AML-193 (cell line): ENCODE measurements at regions not wholly inside any gene's neighbourhood (a gene's known extent, or its start where the extent isn't known, plus 50 kb on each side); places are given as distances from the start of the nearest gene placed in this dataset.
A peak's percentile ranks its signal among the peaks of the same experiment; 100 is the strongest.

ENCODE experiments used
- DNase-seq, 2 experiments: peaks; one replicate each; lab custom pipeline; 2025; lab: John Stamatoyannopoulos, UW

DNA sequence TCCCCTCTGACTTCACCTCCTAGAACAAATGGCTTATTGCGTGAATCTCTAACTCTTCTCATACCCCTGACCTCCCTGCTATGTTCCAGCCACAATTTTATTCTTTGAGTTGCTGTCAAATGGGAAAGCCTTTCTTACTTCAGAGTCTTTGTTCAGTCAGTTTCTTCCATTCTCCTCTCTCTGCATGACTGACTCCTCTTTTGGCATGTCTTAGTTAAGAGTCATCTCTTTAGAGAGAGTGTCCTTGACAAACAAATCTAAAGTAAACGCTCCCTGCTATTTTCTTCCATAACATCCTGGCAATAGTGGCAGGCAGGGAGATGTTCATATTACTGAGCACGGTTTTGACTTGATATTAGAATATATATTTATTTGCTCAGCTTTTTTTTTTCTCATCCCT, 170.7 kb upstream of the ERBB4 start:
- DNase-seq = no peak

DNA sequence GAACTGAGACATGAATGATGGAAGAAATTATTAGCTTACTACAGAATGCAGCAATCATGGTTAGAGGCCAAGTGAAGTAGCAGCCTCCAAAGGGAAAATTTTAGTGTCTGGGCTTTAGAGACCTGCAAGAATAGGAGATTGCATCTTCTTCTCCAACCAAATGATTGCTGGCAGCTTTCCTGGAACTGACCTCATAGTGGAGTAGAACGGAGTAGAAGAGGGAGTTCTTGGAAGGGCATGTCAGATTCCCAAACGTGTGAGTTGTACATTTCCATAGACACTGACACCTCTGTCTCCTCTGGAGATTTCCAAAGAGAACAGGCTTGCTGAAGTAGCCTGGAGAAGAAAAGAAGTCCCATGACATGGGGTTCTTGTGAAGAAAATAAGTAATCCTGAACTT, 169.8 kb upstream of the ERBB4 start:
- DNase-seq = no peak

DNA sequence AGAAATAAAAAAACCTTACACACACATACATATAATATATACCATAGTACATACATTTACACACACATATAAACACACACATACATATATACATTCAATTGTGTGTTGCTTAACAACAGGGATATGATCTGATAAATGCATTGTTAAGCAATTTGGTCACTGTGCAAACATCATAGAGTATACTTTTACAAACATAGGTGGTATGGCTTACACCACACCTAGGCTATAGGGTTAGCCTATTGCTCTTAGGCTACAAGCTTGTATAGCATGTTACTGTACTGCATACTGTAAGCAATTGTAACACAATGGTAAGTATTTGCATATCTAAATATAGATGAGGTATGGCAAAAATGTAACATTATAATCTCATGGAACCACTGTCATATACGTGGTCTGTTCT, 156.8 kb upstream of the ERBB4 start:
- no peak for DNase-seq

DNA sequence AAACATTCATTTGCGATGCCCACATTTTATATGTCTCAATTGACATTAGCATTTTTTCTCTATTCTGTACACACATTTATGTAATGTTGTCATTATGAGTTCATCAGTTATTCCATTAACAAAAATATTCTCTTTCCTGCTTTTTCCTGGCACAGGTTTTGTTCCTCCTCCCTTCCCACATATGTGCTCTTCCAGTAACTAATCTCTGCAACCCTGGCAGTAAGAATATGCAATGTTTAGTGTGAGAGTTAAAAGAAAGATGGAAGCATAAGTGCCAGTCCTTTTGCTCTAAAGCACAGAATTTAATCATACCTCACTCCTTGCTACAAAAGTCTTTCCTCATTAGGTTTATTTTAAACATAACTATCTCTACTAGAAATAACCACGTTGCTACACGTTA, 155.8 kb upstream of the ERBB4 start:
- no peak for DNase-seq

DNA sequence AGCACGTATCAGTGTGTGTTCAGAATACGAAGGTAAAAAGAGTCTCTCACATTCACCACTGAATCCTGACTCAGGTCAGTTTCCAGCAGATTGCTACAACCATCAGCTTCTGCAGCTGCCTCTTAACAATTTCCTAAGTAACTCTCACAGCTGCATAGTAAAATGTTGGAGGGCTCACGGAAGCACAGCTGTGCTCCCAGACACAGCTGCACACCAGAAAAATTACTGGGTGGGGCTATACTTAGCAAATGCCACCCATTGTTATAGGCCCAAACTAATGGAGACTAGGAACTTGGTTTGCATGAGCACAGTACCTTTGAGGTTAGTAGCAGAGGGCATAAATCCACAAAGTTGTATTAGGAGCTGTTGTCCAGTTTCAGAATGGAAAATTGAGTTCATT, 153.9 kb upstream of the ERBB4 start:
- DNase-seq = no peak

DNA sequence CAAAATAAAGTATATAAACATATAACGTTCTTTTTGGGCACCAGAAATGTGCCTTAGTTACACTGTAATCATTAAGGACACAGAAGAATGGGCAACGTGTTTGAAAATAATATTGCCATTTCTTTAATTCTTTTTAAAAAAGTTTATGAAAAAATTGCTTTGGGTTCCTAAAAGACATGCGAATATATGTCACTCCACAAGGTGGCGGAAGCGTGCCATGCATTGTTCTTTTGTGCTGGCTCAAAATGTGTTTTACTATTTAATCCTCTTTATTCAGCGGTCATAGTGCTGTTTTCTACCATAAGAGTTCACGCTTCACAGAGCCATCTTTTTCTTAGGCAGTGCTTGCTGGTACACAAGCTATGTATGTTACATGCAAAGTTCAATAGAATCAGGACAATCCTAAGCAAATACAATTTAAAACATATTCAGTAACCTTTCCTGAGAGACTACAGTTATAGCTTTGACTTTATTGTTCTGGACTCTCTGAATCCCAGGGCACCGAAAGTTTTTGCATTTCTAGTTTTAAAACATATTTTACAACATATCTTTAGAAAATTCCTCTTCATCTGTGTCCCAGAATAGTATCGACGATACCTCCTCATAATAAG, 147.8 kb upstream of the ERBB4 start:
- peak; percentile 27 to 49 for DNase-seq

DNA sequence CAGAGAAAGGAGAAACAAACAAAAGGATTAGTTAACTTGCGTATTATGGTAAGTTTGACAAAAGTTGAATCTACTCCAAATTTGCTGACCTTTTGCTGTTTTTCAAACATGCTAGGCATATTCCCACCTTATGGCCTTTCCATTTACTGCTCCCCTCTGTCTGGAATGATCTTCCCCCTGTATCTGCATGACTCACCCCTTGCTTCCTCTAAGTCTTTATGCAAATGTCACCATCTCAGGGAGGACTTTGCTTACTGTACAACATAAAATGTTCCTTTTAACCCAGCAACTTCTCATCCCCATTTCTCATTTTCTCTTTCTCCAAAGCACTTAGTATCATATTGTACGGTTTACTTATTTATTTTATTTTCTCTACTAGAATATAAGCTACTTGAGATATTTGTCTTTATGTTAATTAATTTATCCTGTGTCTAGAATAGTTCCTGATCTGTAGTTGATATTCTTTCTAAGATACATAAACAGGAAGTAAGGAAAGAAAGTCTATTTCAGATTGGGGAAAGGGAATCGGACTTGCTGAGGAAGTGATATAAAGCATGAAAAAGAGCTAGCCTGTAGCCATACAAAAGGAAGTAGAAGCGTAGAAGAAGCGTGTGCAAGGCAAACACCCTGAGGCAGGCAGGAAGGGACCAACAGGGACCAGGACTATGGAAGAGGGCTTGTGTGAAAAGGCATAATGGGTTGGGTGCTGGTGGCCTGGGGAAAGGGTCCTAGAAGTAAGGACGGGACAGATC, 144.9 kb upstream of the ERBB4 start:
- DNase-seq = no peak

DNA sequence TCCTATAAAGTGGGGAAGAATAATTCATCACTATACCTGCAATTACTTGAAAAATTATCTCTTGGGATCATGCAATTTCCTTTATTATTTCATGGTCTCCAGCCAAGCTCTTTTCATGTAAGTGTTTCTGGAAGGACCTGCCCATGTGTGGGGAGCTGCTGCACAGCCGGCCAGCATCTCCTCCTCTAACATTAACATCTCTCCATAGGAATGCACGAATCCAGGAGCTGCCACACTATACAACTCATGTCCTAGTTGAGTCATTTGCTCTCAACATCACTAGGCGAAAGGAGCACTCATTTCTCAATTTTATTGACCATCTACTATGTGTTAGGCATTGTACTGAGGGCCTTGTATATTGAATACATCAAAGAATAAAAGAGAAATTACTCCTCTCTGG, 144.3 kb upstream of the ERBB4 start:
- no peak for DNase-seq

DNA sequence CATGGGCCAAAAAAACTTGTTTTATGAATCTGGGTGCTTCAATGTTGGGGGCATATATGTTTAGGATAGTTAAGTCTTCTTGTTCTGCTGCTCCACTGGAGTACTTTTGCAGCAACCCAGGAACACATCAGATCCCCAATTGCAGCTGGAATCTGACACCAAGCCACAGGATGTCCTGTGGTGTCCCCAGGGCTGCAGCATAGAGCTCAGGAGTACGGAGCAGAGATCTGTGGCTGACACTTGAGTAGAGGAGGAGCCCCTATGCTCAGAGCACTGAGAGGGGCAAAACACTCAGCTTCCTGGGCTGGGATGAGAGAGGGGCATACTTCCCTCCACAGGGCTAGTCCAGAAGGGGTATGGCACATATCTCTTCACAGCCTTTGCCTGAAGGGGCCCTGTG, 138.9 kb upstream of the ERBB4 start:
- DNase-seq = no peak

DNA sequence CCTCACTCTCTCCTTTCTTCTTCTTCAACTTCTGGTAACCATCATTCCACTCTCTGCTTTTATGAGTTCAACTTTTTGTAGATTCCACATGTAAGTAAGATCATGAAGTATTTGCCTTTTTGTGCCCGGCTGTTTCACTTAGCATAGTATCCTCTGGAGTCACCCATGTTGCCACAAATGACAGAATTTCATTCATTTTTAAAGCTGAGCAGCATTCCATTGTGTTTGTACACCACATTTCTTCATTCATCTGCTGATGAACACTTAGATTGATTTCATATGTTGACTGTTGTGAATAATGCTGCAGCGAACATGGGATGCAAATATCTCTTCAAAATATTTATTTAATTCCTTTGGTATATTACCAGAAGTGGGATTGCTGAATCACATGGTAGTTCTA, 133.6 kb upstream of the ERBB4 start:
- no peak for DNase-seq

DNA sequence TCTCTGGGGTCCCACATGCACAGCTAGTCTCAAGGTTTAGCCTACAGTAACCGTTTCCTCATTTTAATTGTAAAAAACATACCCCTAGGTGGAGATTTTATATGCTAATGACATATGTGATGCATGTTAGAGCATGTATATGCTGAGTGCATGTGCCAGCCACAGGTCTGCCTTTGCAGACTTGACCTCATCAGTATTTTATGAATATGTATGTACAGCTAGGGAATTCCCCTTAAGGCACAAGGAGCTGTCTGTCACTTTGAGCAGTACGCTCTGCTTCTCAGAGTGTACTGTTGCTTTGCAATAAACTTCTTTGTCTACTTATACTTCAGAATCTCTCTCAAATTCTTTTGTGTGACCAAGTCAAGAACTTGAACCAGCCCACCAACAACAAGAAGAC, 131.2 kb upstream of the ERBB4 start:
- no peak for DNase-seq

DNA sequence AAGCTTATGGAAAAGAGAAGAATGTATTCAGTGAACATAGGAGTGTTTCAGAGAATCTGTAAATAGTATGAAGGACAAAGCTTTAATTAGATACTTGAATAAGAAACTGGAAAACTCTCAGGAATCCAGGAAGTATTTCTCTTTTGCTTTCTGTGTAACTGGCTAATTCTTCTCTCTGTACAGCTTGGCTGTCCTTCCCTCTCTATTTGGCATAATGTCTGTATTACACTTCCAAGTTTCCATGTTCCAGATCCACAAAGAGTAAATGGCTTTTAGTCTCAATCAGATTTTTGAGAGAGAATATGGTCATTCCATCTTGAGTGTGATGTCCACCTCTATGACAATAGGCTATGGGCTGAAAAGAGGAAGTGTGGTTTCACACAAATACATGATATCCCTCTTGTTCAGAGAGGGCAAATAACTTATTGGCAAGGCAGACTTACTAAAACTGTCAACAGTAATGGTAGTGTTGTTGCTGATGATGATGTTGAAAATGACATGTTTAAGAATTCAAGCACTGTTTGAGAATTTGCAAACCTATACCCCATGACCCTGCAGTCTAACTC, 129.2 kb upstream of the ERBB4 start:
- no peak for DNase-seq

DNA sequence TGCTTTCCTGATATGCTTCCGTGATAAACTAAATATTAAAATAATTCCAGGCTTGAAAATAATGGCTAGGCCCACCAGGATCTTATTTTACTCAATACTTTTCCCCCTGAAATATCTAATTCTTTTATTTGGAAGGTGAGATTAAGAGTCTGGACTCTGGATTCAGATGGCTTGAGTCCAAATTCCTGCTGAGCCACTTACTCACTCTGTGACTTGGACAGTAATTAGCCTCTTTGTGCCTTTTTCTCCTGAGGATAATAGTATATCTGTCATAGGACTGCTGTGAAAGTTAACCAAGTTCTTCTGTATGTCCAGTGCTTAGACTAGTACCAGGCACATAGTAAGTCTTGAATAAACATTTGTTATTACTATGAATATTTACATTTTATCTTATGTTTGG, 127.3 kb upstream of the ERBB4 start:
- no peak for DNase-seq

DNA sequence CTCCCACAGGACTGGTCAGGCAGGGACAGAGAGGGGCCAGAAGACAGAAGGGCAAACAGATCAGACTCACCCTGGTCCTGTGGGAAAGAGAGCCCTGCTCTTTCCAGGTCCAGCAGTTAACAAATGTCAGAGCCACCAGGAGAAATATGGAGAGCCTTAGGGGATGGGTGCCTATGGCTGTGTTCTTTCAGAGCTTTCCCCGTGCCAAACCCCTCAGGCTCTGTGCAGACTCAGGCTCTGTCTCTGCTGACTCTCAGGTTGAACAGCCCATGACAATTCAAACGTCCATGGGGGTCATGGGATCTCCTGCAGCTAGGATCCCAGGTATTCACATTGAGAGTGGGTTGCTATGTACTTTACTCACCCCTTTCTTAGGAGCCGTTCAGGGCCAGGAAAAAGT, 120.8 kb upstream of the ERBB4 start:
- no peak for DNase-seq

DNA sequence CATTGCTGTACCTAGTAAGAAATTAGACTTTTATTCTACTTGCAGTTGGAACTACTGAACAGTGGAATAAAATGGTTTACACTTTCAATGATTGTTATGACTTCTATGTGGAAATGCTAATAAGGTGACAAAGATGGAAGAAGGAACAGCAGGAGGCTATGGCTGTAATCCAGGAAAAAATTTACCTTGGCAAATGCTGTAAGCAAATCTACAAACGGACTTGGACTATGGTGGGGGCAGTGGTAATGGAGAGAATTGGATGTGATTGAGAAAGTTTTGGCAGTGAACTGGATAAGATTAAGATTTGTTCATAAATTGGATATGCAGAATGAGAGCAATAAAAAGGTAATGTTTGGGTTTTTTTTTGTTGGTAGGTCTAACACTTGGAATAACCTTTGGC, 111.0 kb upstream of the ERBB4 start:
- no peak for DNase-seq

DNA sequence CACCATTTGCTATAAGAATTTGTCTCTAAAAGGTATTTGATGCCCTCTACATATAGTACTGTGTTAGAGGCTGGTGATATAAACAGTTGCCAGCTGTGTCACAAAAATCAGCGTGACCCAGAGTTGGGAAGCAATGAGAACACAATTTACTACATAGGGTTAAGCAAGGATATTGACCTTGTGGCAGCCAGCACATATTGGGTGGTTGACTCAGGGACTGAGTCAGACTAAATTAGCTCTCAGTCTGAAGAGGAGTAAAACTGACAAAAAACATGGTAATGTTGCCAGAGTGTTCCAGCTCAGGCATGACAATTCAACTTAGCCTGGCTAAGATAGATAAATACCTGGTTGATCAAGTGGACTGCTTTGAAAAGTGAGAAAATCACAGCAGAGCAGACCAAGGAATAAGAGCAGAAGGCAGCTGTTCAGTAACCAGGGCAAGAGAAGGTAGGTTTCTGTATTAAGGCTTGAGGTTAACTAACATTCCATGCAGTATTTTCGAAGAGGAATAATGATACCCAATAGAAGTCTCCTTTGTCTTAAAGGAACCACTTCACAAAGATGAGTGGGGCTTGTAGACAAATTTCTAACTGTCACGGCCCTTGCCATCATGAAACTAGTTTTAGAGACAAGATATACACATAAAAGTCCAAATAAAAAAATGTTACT, 108.2 kb upstream of the ERBB4 start:
- no peak for DNase-seq

DNA sequence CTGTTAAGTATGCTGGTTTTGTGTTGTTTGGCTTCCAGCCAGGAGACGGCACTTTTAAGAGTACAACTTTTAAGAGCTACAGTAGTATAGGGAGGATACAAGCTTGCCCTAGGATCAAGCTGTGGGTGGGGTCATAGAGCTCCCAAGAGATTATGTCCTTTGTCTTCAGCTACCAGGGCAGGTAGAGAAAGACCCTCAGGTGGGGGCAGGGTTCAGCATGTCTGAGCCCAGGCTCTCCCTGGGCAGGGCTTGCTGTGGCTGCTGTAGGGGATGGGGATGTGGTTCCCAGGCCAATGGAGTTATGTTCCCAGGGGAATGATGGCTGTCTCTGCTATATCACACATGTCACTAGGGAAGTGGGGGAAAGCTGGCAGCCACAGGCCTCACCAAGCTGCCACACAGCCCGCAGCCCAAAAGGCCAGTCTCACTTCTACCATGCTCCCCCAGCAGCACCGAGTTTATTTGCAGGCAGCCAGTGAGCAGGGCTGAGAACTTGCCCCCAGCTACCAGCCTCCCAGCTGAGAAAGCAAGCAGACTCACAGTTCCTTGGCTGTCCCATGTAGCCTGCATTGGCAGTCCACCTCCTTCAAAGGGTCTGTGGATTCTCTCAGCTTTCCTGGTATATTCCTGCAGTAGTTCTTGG, 105.7 kb upstream of the ERBB4 start:
- DNase-seq = no peak

DNA sequence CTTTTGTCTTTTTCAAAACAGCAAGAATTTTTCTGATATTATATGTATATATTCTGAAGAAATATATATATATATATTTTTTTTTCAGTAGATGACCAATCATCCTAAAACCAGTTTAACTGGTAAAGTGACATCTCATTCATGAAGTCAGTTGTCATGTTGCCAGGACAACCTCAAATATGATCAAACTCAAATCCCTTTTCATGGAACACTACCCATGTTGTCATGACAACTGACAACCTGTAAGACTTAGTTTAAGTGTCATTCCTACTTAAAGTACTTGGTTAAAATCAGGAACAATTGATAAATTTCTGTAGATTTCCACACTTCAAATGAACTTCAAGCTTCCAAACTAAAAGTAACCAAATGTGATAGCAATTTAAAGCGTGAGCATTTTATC, 101.8 kb upstream of the ERBB4 start:
- DNase-seq = no peak

DNA sequence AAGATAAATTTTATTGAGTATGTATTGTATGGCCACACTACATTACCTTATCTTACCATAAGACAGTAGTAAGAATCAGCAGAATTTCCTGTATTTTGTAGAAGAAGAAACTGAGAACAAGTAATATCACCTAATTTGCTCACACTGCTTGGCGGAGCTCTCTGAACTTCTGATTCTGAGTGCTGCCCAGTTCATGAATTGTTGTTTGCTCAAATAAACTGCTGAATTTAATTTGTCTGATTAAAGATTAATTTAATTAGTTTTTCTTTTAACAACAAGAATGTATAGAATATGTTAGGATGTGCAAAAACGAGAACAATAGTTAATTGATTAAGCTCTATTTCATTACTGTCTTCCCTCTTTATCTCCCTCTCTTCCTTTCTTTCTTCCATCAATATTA, 100.1 kb upstream of the ERBB4 start:
- DNase-seq = no peak

DNA sequence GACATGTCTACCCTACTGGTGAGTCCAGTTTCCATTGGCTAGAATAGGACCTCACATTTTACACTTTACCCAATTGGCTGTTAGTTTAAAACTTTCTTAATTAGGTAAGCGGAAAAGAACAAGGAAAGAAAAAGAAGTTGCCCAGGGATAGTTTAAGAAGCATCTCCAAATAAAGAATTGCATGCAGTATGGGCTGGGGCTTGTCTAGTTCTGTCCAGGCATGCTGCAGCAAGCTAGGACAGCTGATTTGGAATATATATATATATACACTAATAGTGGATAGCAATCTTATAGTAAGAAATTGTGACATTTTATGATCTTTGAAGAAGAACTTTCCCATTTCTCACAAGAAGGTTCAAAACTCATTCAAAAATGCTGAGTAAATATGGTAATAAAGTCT, 90.0 kb upstream of the ERBB4 start:
- no peak for DNase-seq

DNA sequence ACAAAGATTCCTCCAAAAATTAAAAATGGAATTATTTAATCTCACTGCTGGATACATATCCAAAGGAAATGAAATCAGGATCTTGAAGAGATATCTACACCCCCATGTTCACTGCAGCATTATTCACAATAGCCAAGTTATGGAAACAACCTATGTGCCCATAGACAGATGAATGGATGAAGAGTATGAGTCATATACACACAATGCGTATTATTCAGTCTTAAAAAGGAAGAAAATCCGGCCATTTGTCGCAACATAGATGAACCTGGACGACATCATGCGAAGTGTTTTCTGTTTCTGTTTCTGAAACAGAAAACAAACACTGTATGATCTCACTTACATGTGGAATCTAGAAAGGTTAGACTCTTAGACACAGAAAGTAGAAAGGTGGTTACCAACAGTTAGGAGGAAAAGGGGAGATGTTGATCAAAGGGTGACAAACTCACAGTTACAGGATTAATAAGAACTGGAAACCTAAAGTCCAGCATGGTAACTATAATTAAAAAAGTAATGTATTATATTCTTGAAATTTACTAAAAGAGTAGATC, 87.8 kb upstream of the ERBB4 start:
- no peak for DNase-seq

DNA sequence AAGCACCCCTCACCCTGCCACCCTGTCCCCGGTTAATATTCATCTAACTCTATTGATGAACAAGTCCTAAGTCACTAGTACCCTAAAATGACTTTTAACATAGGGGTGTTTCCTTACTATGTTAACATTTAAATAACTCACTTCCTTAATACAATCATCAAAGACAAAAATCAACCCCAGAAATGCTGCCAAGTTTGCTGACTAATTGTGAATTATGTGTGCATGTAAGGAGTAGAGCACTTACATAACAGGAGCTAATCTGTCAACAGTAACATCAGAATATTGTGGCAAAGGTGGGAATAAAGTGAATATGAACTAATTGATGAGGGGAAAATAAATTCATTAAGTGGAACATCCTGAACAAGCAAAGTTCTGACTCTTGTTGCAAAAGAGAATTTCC, 81.4 kb upstream of the ERBB4 start:
- no peak for DNase-seq

DNA sequence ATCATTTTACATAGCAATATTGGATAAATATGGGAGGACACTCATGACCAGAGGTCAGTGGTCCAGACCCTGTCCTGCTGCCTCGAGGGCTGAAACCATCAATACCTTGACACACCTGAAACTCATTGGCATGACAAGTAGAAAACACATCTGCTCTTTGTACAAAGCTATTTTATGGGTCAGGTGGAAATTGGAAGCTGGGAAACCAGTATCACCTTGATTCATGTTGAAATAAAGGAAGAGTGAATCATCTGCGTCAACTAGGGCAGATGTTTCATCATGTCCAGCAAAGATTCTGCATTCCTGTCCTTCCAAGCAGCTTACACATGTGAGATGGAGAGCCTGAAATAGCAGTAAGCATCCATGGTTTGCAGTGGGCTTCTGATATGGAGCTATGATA, 80.0 kb upstream of the ERBB4 start:
- no peak for DNase-seq
